Erythroblast (primary cell): ENCODE measurements at regions not wholly inside any gene's neighbourhood (a gene's known extent, or its start where the extent isn't known, plus 50 kb on each side); places are given as distances from the start of the nearest gene placed in this dataset.

Source experiments
- GATA1 ChIP-seq: IDR thresholded peaks from 2 replicates; pipeline ENCODE4 v1.6.1; 2011; ENCODE audit warnings: low read depth, mild to moderate bottlenecking, control low read depth, low read length, moderate library complexity
- POLR2A ChIP-seq: IDR thresholded peaks from 2 replicates; pipeline ENCODE4 v1.6.1; 2011; ENCODE audit warnings: mild to moderate bottlenecking, low read length

GRCh38 chr18:56096861-56097260, 508.9 kb upstream of the TCF4 start:
- TF ChIP-seq POLR2A (no peak), GATA1 (no peak)
